Right lung (tissue), 2 donors: ENCODE measurements at regions not wholly inside any gene's neighbourhood (a gene's known extent, or its start where the extent isn't known, plus 50 kb on each side); places are given as distances from the start of the nearest gene placed in this dataset.
"Not testable (repeated sequence)": the region's sequence is repeated elsewhere in the genome, so short reads cannot be mapped to it uniquely, and the experiment has no call there.

Experiments used
- DNase-seq, 2 donors: peaks; one replicate each; pipeline ENCODE4 v3.0.0-alpha.2; 2013

DNA sequence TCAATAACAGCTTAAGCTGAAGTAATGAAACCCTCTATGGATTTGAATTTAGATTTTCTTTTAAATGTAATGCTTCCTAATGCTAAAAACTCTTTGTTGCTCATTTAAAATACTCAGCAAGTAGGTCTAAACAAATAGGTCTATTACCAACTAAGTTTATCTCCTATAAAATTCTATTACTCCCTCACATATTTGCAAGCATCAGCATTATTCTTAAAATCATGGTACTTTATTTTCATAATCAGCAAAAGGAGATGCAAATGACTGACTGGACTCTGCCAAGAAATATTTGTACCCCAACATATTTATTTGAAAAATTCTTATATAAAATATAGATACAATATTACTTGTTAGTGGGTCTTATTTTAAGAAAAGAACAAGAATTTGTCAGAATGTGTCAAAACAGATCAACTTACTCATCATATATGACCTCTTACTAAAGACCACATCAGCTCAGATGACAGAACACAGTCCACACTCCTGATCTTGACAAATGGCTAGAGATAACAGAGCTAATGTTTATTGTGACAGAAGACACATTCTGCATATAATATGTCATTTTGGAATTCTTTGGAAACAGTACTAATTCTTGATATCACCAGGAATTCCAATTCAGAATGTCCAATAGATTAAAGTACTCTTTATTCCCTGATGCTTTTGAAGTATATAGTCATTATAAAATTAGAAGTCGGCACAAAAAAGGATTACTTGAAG, 704.6 kb upstream of the PCDH9 start:
- DNase-seq, result no peak

DNA sequence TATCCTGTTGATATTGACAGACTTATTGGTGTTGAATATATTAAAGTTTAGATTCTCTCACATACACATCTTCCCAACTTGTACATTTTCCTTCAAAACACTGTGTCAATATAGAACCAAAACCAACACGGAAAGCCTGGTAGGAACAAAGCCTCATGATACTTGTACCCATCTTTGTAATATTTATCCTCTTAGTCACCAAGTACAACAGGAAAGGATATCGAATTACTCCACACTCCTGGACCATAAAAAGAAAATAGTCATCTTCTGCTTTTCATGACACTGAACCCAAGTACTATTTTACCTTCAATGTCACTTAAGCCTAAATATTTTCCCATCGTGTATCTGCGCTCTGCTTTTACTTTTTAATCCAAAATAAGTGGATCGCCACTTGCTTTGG, 702.9 kb upstream of the PCDH9 start:
- DNase-seq, result no peak

- DNase-seq, result no peak
These were observed 687.3 kb upstream of the PCDH9 start for GRCh38 chr13:67917291-67917987.

DNA sequence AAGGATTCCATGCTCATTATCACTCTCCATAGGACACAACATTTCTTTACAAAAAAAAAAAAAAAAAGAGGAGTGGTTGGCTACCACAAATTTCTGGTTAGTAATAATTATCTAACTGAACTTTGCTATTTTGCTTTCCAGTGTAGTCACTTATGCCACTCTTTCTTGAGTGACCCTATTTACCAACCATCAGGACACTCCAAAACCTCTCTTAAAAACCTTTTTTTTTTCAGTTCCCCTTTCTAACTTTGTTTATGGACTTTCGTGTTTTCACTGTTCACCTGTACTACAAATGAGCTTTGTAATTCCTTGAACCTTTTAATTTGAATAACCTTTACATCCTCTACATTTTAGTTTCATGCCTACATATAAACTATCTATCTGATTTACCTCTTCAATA, 686.5 kb upstream of the PCDH9 start:
- no peak for DNase-seq

DNA sequence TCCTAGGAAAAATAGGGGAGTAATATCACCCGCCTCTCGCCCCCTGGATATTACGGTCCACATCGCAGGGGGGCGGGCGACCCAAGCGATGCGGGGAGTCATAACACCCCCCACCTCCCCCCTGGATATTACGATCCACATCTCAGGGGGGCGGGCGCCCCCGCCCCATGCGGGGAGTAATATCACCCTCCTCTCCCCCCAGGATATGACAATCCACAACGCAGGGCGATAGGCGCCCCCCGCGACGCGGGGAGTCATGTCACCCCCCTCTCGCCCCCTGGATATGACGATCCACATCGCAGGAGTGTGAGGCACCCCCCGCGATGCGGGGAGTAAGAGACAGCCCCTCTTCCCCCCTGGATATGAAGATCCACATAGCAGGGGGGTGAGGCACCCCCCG, 684.4 kb upstream of the PCDH9 start:
- no peak for DNase-seq

DNA sequence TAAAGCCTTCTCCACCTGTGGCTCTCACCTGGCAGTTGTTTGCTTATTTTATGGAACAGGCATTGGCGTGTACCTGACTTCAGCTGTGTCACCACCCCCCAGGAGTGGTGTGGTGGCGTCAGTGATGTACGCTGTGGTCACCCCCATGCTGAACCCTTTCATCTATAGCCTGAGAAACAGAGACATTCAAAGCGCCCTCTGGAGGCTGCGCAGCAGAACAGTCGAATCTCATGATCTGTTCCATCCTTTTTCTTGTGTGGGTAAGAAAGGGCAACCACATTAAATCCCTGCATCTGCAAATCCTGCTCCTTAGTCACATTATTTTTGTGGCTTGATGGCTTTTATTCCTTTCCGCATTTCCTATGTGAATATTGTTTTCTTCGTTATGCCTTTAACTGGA, 672.8 kb upstream of the PCDH9 start:
- not testable (repeated sequence) for DNase-seq

- no peak for DNase-seq
These were observed 650.8 kb upstream of the PCDH9 start for GRCh38 chr13:67880916-67881315.

- no peak for DNase-seq
These were observed 648.2 kb upstream of the PCDH9 start for GRCh38 chr13:67878376-67878775.

DNA sequence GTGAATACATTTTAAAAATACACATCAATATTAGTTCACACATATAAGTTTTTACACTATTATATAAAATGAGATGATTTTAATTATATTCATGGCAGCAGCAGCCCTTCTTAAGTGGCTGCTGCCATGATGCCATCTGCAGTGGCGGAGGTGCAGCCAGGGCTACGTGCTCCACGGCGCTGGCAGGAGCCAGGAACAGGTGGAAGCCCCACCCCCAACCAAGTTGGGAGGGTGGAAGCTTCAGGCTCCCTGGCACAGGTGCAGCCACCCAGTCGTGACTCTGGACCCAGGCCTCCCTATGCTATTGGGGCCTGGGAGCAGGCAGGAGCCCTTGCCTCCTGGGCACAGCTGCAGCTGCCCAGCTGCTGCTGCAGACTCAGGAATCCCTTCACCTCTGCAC, 646.9 kb upstream of the PCDH9 start:
- DNase-seq, result no peak

- DNase-seq, result no peak
These were observed 637.1 kb upstream of the PCDH9 start for GRCh38 chr13:67867206-67867605.

DNA sequence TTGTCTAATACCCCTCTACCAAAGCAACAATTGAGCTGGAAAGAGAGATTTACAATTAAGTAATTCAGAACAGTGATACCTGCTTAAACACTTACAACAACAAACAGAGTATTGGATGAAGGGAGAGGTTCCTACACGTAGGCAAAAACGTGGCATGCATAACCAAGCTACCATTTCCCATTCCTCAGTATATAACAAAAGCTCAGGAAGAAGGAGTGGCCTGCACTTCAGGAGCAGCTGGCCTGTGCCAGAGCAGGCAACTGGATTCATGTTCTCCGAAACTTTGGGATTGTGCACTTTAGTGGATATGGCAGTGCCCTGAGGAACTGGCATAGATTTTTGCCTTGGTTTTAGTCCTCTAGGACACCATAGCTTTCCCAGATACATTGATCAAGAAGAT, 630.2 kb upstream of the PCDH9 start:
- DNase-seq, result no peak

DNA sequence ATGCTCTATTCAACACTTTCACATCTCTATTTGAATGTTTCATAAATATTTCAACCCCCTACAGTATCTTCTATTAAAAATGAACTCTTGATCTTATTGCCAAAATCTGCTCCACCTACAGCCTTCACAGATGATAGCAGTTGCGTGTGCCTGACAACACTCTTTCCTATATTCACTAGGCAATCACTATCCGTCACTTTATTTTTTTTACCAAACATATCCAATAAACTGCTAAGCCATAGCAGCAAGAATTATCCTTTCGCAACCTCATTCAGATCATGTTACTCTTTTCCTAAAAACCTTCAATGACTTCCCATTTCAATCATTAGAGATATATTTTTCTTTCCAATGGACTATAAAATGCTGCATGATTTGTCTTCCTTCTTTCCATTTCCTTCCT, 629.8 kb upstream of the PCDH9 start:
- no peak for DNase-seq

DNA sequence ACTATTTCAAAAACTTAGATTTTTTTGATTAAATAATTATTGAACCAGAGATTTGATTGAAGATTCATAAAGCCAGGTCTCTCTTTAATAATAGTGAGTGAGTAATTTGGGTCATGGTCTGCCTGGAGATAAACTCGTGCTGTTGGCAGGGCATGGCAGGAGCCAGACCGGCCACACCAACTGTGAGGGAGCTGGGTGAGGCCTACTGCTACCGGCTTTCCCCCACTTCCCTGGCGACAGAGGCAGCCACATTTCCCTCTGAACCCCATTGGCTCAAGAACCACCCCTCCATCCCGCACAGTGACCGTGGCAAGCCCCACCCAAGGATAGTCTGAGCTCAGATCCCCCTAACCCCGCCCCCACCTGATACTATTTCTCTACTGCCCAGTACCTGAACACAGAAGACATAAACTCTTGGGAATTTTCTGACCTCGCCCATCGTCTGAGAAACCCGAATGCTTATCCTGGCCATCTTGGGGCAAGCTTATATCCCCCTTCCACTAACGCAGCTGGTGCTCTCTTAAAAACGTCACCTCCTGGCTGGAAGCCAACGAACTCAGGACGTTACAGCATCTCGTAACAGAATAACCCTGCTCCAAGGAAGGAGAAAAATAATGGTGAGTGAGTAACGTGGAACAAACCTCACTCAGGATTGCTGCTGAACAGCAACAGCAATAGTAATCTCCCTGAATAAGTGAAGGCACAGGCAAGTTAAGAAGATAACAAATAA, 627.6 kb upstream of the PCDH9 start:
- no peak for DNase-seq

DNA sequence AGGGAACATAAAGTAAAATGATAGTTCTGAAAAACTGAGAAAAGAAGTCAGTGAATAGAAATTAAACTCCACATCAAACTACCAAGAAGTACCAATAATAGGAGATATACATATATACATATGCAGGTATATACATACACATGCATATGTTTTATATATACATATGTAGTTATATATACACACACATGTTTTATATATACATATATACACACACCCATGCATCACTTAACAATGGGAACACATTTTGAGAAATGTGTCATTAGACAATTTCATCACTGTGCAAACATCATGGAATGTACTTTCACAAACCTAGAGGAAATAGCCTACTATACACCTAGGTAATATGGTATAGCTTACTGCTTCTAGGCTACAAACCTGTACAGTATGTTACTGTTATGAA, 626.8 kb upstream of the PCDH9 start:
- DNase-seq, result no peak

- peak in 1 of 2 donors; percentile 2 for DNase-seq
These were observed 625.7 kb upstream of the PCDH9 start for GRCh38 chr13:67855741-67856238.

- no peak for DNase-seq
These were observed 624.9 kb upstream of the PCDH9 start for GRCh38 chr13:67854990-67855389.

GRCh38 chr13:67844574-67844973, 614.4 kb upstream of the PCDH9 start:
- DNase-seq, result no peak

DNA sequence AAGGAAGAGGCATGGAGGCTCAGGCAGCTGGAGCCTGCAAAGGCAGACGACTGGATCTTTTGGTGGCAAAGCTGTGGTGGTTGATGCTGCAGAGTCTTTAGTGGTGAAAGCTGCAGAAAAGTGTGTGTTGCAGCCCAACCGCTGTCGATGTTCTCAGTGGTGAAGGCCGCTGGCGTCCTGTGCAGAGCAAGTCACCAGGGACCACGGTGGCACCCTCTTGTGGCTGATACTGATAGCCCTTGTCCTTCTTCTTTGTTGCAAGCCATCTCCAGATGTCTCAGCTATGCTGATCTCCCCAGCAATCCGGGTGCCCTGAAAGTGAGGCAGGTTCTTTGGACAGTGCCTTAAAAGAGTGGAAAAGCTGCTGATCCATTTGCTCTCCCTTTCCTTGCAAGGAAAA, 610.9 kb upstream of the PCDH9 start:
- DNase-seq, result no peak

DNA sequence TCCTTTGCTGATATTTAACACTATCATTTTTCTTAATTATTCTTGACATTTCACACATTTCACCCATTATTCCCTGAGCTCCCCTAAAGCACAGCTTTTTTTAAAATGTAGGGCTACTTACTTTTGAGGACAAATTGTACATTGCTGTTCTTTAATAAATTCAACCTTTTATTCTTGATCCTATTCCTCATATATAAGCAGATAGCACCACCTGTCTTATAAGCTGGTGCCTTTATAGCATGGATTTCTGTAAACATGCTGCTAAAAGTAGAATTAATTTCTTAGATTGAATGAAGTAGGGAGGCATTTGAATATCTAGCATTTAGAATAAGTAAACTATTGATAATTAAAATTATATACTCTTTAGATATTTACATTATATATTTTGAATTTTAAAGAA, 603.4 kb upstream of the PCDH9 start:
- no peak for DNase-seq

GRCh38 chr13:67829641-67830040, 599.5 kb upstream of the PCDH9 start:
- no peak for DNase-seq

- no peak for DNase-seq
These were observed 597.9 kb upstream of the PCDH9 start for GRCh38 chr13:67827992-67828391.

- DNase-seq, result no peak
These were observed 591.5 kb upstream of the PCDH9 start for GRCh38 chr13:67821606-67822005.

DNA sequence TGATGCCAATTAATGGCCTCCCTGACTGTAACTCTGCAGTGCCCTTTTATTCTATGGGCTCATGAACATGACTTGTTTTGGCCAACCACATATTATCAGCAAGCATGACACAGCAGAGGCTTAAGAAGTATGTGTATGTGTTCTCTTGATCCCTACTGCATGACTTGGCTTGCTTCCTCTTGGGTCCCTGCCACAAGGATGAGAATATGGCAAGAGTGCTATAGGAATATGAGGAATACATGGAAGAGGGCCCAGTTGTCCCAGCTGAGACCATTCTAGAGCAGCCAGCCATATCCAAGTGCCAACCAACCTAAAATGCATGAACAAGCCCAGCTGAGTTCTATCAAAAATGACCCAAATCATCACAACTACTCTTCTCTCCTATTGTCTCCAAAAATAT, 576.7 kb upstream of the PCDH9 start:
- peak in 1 of 2 donors; percentile 30 for DNase-seq
